ENCODE measurements at regions not wholly inside any gene's neighbourhood (a gene's known extent, or its start where the extent isn't known, plus 50 kb on each side); places are given as distances from the start of the nearest gene placed in this dataset.

DNA sequence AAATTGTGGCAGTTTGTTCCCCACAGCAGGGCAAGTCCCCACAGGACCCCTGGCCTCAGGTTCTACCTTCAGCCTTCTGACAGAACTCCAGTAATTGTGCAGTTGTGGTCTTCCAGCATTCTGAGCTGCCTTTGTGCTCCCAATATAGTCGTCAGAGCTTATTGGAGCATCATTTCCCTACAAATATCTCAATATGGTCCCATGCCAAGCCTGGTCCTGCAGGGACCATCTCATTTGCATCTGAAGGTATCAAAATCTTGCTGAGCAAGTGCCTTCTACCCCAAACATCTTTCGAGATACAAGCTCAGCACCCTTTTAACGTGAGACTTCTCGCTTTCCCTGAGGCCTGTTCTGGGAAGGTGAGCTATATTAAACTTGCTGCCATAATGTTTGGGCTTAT is 333.9 kb upstream of the CDH11 start:
- no peak for DNase-seq

GRCh38 chr16:65453646-65454045 is 331.8 kb upstream of the CDH11 start:
- DNase-seq, result no peak

GRCh38 chr16:65449526-65449925 is 327.7 kb upstream of the CDH11 start:
- no peak for DNase-seq

GRCh38 chr16:65446427-65446826 is 324.6 kb upstream of the CDH11 start:
- DNase-seq, result no peak

DNA sequence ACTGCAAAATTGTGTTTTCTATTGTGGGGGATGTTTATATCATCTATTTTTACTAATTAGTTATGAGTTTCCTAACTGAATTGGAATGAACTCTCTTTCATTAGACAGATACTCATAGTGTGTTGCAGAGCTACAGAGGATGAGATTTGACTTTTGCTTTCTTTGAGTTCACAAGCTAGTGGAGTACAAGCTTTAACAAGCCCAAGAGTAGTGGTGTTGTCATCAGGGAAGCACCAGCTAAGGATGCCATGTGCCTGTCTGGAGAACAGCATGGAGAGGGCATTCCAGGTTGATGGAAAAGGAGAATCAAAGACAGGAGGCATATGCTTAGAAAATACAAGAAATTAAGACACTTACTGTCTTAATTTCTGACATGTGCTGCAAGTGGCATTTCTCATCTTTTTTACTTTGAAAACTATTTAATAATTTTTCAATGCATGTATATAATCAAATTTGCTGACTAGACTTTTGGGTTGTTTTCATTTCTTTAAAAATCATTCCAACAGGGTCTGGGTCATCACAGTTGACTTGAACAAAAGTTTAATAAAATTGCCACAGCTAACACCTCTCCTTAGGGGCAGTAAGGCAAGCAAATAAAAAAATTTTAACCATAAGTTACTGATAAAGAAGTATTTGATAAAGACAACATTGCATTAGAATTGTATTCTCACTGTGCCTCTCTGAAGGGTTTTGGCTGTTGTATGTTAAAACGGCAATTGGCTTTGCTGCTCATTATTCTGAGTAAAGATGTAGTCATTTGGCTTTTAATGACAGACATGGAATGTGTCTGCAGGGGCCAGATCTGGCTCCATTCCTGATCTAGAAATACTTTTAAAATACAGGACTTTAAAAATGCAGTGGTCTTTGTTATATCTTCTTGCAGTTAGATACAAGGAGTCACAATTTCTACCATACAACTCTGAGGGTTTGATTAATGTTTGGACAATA is 323.7 kb upstream of the CDH11 start:
- no peak for DNase-seq

DNA sequence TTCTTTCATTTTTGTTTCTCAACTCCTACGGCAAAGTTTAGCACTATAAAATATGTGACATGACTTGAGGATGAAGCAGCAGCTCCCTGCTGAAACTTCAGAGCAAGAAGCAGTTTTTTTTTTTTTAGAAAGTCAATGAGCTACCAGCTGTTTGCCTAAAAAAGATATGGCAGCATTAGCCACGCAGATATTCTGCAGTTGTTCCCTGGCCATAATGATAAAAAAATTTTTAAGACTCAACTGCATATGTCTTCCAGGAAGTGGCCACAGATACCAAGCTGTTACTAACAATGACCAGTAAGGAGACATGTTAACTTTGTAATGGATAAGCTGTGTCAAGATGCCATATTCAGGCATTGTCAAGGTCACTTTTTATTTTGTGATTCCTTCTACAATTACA is 319.6 kb upstream of the CDH11 start:
- no peak for DNase-seq

- DNase-seq, result peak; percentile 7 to 51
Measured at GRCh38 chr16:65429504-65430181, 307.8 kb upstream of the CDH11 start.

DNA sequence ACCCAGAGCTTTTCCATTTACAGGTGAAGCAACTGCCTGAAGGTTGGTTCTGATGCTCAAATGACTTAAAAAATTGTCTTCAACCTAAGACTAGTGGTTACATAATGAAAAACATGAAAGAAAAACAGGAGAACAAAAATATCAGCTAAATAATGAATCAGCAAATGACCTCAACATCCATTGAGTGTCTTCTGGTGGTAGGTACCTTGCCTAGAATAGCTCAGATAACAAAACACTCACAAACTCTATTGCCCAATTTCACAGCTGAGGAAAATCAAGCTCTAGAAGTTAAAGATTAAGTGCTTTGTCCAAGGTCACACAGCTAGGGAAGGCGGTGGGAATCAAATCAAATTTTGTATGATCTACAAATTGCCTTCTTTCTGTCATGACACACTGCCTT is 304.6 kb upstream of the CDH11 start:
- DNase-seq, result no peak

DNA sequence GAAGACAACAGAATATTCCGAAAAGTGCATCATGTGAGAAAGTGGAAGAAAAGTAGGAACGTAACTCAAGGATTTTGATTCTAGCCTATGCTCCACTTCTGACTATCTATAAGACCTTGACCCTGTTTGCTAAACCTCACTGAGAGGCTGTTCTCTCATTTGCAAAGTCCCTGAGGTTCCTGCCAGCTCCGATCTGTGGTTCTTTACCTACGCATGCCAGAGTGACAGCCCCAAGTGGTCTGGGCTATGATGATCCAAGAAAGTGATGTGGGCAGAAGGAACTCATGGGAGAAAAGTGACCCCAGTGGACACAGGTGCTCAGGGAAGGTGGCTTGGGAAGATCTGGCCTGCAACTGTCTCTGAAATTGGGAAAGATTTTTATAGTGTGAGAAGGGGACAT is 301.1 kb upstream of the CDH11 start:
- no peak for DNase-seq

- no peak for DNase-seq
Measured at GRCh38 chr16:65421596-65421995, 299.7 kb upstream of the CDH11 start.

DNA sequence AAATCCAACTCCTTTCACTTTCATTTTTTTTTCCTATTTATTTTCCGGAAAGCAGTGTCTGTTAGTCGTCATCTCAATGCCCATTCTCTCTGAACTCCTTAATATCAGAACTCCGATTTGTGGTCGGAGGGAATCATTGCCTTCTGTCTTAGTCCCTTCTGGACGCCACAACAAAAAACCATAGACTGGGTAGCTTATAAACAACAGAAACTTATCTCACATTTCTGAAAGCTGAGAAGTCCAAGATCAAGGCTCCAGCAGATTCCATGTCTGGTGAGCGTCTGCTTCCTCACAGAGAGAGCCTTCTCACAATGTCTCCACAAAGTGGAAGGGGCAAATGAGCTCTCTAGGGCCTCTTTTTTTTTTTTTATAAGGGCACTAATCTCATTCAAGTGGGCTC is 296.6 kb upstream of the CDH11 start:
- no peak for DNase-seq

- no peak for DNase-seq
Measured at GRCh38 chr16:65415460-65415859, 293.6 kb upstream of the CDH11 start.

DNA sequence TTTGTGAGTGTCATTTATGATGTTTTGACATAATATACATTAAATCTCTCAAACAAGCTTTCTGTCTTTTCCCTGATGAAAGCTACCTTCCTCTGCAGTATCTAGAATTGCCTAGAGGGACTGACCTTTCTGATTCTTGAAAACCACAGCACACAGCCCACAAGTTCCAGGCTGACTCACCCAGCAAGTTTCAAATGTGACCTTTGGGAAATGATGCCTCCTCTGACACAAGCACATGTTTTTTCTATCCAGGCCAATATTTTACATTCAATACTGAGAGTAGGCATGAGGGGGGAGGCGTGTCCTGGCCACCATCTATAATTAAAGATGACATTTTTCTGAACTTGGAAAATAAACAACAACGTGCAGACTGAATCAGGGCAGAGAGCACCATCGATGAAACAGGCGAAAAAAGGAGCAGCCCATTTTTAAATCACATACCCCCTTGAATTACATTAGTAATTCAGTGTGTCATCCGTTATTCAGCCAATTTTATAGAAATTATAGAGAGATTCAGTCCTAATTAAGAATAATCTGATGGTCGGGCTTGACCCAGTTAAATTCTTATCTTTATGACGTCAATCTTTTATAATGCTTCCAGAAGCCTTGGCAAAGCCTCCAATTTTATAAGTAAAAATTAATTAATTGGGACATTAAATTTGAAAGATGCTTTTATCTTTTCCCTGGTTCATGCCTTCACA is 292.6 kb upstream of the CDH11 start:
- DNase-seq, result no peak

DNA sequence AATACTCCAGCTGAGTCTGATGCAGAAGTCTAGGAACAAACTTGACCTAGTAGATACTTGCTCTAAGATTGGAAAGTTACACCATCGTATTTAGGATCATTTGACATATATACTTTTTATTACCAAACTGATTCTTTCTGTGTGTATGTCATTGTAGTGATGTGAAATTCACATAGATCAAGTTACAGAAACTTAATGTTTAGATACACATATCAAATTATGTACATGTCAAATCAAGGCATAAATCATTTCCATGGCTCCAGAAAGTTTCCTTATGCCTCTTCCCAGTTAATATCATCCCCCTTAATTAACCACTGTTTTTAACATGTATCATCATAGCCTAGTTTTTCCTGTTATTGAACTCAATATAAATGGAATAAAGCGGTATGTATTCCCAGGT is 292.0 kb upstream of the CDH11 start:
- no peak for DNase-seq

GRCh38 chr16:65410801-65411200 is 288.9 kb upstream of the CDH11 start:
- no peak for DNase-seq

GRCh38 chr16:65409510-65409909 is 287.6 kb upstream of the CDH11 start:
- DNase-seq, result no peak

- DNase-seq, result no peak
Measured at GRCh38 chr16:65406933-65407332, 285.1 kb upstream of the CDH11 start.

- DNase-seq, result no peak
Measured at GRCh38 chr16:65406116-65406515, 284.3 kb upstream of the CDH11 start.

DNA sequence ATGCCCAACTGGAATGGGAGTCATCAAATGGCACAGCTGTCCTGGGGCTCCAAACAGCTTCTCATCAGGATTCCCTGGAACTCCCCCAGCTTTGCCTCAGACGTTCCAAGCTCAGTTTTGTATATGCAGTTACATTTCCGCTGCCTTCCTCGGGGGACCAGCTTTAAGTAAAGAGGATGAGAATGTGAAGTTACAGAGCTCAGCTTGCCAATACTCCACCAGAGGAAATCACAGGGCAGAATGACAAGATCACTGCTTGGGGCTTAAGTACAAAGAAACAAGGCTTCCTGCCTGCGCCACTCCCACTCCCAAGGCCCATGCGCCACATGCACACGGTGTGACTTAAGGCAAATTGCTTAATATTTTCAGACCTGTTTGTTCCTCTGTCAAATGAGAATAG is 272.4 kb upstream of the CDH11 start:
- DNase-seq, result no peak

DNA sequence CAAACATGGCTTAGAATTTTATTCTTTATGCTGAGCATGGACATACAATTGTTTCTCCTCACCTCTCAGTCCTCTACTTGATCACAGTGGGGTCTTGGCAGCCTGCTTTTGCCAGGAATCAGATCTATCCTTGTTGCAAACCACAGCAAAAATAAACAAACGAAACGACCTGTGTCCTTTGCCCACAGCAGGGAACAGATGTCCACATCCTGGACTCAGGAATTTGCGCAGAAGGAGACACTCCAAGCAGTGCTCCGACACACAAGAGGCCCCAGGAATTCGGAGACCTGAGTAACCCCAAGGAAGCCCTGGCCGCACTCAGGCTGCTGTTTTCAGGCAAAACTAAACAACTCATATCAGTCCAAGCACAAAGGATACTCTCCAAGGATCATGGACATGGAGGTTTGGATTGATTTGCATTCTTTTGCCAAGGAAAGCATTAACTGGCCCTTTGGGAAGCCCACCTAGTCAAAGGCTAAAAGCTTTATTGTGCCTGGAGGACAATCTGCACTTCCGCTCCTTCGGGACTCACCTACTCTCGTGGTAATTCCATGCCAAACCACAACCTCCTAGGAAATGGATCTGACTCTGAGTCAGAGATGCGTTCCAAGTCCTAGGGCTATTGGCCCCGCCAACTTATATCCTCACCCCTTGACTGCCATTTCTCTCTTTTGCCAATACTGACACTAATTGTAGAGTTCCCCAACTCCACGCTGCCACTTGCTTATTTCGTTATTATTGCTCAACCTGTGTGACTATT is 271.1 kb upstream of the CDH11 start:
- DNase-seq, result no peak

GRCh38 chr16:65388592-65388991 is 266.7 kb upstream of the CDH11 start:
- no peak for DNase-seq

DNA sequence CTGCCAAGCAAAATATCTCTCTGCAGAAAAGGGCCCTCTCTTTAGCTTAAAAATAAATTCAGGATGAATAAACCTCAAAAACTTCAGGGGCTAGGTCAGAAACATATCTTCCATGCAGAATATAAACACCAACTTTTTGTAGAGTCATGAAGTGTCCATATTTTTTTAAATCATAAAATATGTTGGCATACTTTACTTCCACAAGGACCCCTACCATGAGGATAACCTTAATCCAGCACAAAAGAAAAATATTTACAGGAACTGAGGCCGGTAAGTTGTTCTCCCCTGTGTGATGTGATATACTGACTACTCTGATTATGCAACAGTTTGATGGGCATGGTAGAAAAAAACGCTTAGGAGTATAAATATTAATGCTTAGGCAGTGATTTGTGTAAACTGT is 264.8 kb upstream of the CDH11 start:
- no peak for DNase-seq

DNA sequence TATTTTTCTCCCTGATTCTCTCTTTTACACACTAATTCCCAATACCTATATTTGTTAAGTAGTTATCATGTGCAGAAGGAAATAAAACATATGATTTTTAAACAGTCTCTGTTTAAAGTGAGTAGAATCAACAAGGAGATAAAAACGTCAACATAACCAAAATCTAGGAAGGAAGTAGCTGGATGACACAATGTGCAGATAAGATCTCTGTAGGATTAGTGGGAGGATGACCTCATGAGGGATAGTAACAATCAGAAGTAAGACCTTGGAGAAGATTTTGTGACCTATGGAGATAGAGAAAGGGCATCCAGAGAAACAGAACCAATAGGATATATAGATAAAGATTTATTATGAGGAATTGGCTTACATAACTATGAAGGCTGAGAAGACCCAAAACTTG is 262.6 kb upstream of the CDH11 start:
- DNase-seq, result no peak

Data from NCI-H526 (cell line).